GM10266 (cell line): ENCODE measurements at regions not wholly inside any gene's neighbourhood (a gene's known extent, or its start where the extent isn't known, plus 50 kb on each side); places are given as distances from the start of the nearest gene placed in this dataset.
A peak's percentile ranks its signal among the peaks of the same experiment; 100 is the strongest.

Experiments used
- DNase-seq: peaks from one replicate; pipeline ENCODE4 v3.0.0; 2012; ENCODE audit errors: extremely low spot score
- CTCF ChIP-seq: IDR thresholded peaks from 2 replicates; pipeline ENCODE4 v1.5.1; 2012; ENCODE audit warnings: mild to moderate bottlenecking, low read depth; ENCODE audit not compliant: control insufficient read depth, insufficient read depth; ENCODE audit errors: missing control alignments

GRCh38 chr7:47724335-47724982, 142.5 kb upstream of the TNS3 start:
- DNase-seq = no peak

DNA sequence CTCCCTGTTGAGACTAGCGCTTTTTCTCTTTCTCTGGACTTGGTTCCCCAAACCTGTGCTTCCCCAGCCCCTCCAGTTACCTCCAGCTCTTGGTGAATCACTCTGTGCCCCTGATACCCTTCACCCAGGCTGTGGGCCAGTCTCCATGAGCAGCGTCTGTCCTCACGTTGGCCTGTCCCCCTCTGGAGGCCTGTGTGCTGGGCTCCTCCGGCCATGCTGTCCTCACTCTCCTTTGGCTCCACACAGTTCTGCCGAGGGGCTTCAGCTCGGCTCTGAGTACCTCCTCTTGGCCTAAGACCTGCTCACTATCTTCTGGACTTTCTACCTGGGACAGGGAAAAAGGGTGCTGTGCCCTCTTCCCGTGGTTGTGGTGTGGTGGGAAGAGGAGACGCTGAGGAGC, 140.2 kb upstream of the TNS3 start:
- TF ChIP-seq CTCF = no peak
- no peak for DNase-seq

More at GRCh38 chr7:47724335-47724982, 142.5 kb upstream of the TNS3 start:
- TF ChIP-seq CTCF = no peak

- TF ChIP-seq CTCF = peak; percentile 14
- no peak for DNase-seq
Observed at GRCh38 chr7:47721670-47722069, 139.8 kb upstream of the TNS3 start.

DNA sequence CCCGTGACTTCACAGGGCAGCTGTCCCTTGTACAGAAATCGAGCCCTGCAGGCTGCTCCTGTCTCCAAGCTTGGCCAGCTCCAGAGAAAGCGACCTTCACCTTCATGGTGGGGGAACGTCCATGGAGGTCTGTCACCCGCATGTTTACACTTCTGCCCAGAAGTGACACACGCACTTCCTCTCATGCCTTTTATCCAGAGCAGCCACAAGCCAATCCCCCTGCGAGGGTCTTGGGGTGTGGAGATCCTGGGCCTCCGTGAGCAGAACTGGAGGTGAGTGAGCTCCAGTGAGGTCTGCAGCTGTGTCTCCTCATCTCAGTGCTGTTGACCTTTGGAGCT, 139.0 kb upstream of the TNS3 start:
- no peak for TF ChIP-seq CTCF
- no peak for DNase-seq

GRCh38 chr7:47720141-47720906, 138.4 kb upstream of the TNS3 start:
- no peak for DNase-seq
- TF ChIP-seq CTCF = no peak

DNA sequence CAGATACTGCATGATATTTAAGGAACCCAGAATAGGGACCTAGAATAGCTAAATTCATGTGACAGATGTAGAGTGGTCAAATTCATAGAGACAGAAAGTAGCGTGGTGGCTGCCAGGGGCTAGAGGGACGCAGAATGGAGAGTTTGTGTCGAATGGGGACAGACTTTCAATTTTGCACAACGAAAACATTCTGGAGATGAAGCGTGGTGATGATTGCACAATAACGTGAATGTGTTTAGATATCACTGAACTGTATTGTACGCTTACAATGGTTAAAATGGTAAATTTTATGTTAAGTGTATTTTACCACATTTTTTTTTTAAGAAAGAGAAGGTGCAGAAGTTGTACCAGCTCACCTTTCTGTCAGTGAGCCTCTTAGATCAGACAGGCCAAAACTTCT, 137.8 kb upstream of the TNS3 start:
- no peak for TF ChIP-seq CTCF
- no peak for DNase-seq

DNA sequence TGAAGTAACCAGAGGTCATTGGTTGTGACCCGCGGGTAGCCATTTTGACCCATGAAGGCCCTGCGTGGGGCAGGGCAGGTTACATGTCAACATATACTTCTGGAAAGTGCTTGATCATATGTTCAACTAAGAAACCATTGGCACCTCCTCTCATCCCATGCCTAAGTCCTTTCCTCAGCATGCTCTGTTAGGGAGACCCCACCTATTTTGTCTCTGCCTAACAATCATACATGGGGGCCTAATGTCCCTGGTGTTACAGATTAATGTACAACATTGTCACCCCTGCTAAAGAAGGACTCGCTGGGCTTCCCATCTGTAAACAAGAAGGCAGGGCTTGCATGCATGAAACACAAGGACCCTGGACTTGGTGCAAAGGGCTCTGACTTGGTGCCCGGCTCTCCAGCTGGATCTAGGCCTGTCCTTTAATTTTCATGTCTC, 133.7 kb upstream of the TNS3 start:
- TF ChIP-seq CTCF = no peak
- DNase-seq = no peak
